GM21737 (cell line): ENCODE measurements at regions not wholly inside any gene's neighbourhood (a gene's known extent, or its start where the extent isn't known, plus 50 kb on each side); places are given as distances from the start of the nearest gene placed in this dataset.
"Not testable (repeated sequence)": the region's sequence is repeated elsewhere in the genome, so short reads cannot be mapped to it uniquely, and the experiment has no call there.

ENCODE experiments used
- ATAC-seq: cut with Tn5 transposase; IDR thresholded peaks from one replicate; pipeline ENCODE4 v1.9.1; 2021; ENCODE audit warnings: mild to moderate bottlenecking, moderate library complexity; ENCODE audit not compliant: unreplicated experiment

DNA sequence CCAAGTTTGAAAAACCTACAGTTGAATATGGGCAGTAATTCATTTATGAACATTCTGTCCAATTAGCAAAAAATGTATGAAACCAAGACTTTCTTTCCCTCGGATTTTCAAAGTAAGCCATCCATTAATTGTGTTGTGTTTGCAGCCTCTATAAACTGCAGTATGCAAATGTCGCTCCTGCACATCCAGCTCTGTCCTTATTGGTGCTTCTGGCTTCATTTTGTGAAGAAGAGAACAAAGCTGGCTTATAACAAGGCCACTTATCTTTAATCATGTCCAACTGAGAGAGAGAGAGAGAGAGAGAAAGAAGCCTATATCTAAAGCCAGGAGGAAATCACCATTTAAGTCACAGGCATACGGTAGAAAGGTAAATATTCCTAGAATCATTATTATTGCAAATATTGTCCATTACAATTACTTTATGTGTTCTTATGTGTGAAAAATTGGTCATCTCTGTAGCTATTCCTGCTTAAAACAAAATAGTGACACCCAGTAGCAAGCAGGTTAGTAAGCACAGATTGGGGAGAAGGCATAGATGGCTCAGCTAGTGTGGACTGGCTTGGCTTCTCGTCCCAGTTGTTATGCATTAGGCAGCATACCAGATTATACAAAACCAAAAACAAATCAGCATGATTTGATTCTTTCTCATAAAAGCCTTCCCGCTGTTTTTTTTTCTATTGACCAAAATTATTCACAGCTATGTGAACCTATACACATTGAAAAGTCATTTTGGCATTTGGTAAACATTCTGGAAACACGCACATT, 726.4 kb upstream of the SOX11 start:
- ATAC-seq, result no peak

DNA sequence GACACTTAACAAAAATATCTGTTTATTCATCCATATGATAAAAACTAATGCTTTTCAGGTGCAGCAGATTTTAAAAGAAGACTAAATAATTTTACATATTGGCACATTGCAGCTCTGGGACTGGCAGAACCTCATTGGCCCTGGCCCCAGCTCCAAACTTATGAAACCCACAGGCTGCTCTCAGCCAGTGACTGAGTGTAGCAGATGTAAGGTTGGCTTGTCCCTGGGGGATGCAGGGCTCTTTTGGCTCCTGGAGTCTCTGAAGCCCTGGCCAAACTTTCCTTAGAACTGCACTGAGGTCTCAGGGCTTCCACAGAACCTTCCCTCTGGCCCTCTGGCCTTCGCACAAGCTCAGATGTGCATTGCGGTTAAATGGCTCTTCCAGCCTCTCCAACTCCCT, 725.0 kb upstream of the SOX11 start:
- no peak for ATAC-seq

DNA sequence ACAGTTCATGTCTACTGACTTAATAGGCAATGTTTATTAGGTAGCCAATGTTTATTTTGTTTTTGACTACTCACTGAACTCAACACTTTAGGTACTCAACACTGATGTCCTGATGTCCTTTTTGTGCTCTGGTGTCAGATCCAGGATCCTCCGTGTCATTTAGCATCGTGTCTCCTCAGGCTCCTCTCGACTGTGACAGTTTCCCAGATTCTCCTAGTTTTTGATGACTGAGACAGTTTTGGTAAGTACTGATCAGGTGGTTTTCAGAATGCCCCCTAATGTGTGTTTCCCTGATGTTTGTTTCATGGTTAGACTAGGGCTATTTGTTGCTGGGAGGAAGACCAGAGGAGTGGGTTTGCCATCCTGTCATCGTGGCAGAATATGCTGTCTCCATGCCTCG, 719.7 kb upstream of the SOX11 start:
- ATAC-seq, result no peak

DNA sequence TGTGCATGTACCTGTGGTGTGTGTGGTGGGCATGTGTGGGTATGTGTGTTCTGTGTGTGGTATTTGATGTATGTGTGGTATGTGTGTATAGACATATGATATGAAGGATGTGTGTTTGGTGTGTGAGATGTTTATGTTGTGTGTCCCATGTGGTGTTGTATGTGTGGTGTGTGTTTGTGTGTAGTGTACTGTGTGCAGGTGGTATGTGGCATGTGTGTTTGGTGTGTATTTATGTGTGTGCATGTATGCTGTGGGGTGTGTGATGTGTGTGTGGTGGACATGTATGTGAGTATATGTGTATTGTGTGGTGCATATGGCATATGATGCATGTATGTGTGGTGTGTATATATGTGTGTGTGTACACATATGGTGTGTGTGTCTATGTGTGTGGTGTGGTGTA, 718.8 kb upstream of the SOX11 start:
- no peak for ATAC-seq

DNA sequence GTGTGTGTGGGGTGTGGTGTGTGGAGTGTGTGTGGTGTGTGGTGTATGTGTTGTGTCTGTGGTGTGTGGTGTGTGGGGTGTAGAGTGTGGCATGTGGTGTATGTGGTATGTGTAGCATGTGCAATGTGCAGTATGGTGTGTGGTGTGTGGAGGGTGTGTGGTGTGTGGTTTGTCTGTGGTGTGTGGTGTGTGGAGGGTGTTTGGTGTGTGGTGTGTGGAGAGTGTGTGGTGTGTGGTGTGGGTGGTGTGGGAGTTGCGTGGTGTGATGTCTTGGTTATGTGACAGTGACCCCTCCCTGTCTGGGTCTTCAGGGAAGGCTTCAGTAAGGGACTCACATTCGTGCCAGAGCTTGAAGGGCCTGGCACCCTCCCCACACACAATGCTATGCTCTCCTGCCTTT, 718.2 kb upstream of the SOX11 start:
- ATAC-seq, result no peak

DNA sequence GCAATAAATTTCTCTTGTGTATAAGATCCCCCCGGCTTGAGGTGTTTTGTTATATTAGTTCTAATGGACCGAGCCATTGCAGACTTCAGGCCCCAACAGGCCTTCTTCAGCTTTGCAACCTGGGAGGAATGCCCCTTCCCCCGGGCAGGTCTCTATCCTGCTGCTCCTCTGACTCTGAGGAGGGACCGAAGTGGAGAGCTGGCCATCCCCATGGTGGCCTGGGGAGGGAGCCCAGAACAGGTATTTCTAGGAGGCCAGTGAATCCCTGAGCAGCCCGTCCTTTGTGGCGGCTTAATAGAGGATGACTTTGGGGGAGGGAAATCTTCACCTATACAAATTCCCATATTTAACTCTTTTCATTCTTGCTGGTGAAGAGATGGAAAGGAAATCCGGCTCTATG, 715.8 kb upstream of the SOX11 start:
- ATAC-seq, result no peak

DNA sequence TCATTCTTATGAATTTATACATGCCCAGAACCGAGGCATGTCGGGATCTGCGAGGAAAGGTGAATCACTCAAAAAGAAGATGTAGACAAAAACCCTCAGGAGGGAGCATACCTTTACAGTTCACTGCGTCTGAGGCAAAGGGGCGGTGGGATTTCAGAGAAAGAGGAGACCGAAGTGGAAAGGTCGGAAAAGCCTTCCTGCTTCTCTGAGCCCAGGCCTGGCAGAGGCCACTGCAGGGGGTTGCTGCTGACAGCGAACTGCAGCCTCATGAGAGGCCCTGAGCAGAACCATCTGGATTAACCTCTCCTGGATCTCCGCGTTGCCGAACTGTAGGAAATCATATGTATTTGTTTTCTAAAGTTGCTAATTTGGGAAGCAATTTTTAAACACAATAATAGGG, 713.1 kb upstream of the SOX11 start:
- no peak for ATAC-seq

DNA sequence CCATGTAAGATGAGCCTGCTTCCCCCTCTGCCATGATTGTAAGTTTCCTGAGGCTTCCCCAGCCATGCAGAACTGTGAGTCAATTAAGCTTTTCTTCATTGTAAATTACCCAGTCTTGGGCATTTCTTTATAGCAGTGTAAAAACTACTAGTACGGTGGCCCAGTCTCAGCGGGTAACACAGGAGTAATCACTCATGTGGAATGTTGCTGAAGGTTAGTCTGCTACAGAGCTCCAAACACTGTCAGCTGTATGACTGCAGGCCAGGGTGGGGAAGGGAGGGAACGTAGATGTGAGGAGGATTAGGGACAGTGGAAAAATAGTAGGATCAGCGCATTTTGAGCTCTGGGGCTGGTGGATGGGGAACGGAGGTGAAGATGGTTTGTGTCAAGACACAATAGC, 711.2 kb upstream of the SOX11 start:
- no peak for ATAC-seq

DNA sequence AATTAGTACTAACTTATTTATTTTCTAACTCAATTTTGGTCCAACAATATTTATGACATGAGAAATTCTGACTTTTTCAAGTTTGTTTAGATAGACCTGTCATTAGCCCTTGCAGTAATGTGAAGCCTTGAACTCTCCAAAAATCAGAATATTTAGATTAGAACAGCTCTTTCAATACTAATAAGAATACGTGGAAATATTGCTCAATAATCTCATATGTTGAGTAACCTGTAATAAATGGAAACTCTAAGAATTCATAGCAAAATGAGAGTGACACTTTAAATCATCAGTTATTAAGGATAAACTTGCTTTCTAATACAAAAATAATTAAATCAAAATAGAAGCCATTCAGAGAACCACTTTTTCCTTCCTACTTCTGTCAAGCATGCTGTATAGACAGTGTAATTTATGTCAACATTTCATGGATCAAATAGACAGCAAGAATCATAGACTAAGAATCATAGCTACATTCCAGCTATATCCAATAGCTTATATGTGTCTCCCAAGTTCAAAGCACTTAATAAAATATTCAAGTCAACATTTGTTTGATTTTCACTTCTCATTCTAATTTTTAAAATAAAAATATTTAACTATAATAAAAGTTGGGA, 710.3 kb upstream of the SOX11 start:
- ATAC-seq, result no peak

DNA sequence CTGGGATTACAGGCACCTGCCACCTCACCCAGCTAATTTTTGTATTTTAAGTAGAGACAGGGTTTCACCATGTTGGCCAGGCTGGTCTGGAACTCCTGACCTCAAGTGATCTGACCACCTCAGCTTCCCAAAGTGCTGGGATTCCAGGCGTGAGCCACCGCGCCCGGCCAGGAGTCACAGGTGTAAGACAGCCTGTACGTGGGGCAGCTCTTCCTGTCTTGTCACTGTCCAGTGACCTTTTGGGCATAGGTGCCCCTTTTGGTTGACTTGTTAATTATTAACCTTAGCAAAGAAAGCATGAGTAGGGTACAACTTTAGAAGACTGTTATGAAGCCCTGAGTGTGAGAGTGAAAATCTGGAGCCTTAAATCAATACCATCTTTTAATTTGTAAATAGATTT, 703.7 kb upstream of the SOX11 start:
- ATAC-seq, result not testable (repeated sequence)

DNA sequence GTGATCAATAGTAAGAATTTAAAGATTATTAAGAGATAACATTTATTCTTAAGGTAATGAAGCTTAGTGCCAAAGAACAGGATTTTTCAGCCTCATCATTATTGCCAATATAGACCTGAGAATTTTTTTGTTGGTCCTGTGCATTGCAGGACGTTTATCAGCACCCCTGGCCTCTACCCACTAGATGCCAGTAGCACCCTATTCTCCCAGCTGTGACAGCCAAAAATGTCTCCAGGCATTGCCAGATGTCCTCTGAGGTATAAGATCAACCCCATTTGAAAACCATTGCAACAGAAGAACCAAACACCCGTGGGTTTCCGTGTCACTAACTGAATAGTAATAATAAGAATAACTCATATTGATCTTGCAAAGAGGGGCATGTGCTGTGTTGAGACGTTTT, 700.0 kb upstream of the SOX11 start:
- no peak for ATAC-seq

DNA sequence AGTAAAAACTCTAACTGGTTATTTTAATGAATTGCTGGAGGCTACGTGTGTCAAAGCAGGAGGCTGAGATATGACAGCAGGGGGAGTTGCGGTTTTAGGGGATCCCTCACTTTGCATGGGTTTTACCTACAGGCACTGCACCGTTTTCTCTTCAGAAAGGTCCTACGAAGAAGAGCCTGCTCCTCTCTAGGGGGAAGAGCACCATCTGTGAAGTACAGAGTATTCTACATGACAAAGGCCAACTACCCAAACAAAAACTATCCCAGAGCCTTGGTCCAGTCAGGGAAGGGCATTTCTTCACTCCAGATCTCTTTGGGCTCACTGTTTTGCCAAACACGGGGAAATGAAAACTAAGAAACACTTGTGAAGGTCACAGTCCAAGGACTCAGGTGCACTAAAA, 696.7 kb upstream of the SOX11 start:
- ATAC-seq, result no peak

DNA sequence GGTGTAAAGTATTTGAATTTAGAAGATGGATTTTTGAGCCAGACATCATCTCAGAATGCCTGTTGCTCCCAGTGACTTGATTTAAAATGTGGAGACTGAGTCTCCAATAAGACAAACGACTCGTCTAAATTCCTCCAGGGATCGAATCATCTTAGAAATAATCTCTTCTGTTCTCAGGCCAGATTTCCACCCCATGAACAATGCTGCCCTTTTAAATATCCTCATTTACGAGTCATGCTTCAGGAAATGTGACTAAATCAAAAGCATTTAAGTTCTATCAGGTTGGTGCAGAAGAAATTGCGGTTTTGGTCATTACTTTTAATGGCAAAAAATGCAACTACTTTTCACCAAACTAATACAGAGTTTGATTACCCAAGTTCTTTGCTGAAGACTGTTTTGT, 684.6 kb upstream of the SOX11 start:
- no peak for ATAC-seq

DNA sequence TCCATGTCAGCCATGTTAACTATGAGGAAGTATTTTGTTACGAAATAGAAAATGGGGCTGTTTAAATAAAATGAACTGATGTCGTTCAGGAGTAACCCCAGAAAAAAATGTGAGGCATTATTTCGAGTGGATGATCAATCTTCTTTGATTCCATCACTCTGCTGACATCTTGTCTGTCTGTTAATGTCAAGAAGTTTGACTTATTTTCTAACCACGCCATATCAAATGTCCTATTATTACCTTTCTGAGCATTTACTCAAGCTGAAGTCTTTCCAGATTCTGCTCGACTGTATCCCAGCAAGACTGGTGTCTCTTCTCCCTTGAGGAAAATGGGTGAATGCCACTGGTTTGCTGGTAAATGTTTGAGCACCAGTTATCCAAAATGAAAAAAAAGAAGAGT, 672.9 kb upstream of the SOX11 start:
- ATAC-seq, result no peak

DNA sequence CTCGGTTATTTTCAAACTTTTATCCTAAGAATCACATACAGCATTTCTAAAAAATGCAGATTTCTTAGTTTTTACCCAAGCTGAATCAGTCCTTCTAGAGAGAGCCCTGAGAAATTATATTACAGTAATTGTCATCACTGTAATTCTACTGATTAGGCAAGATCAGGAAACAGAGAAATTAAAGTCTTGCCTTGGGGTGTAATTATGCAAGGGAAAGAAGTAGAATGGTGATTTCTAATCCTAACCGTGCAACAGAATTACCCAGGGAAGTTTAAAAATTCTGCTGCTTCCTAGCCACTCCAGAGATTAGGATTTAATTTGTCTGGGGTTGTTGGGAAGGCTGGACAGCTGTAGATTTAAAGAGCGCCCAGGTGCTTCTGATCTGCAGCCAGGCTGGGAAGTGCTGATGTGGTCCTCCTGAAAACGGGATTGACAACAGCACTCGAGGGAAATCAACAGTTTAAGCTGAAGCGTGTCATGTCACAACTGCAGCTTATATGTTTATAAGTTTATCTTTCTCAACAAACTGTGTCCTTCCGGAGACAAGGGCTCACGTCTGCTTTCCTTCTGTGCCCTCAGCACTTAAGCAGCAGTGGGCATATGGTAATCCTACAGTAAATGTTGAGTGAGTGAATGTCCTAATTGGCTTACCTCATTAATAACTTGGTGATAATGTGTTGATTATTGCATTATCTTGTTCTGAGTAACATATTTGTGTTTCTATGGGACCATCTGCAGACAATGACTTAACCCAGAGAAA, 671.9 kb upstream of the SOX11 start:
- ATAC-seq, result no peak

DNA sequence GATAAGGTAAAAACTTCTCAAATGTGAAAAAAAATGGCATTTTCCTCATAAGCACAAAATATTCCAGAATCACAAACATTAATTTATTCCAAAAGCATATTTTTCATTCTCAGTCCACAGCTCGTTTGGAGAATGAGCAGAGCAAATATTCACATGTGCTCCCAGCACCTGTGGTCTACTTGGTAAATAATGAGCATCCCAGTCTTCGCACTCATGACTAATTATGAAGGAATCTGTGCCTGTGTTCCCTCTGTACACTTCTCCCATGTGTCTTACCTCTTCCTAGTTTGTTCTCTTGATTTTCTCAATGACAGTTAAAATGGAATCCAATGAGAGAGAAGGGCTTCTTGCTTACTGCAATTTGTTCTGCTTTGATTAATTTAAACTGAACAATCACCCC, 671.0 kb upstream of the SOX11 start:
- ATAC-seq, result no peak

DNA sequence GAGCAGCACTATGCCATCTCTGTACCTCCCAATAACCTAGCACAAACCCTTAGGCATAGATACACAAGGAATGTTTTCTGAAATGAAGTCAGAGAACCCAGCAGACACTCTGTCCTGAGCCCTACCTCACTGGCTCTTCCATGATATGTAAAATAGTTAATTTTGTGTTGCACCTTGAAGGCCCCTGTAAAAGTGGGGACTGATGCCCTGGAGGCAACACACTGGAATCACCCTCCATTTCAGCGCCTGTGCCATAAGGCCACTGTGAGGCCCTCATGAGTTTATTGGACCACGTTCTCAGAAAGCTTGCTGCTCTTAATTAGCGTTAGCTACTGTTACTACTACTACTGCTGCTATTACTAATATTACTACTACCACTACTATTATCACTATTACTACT, 670.1 kb upstream of the SOX11 start:
- no peak for ATAC-seq

DNA sequence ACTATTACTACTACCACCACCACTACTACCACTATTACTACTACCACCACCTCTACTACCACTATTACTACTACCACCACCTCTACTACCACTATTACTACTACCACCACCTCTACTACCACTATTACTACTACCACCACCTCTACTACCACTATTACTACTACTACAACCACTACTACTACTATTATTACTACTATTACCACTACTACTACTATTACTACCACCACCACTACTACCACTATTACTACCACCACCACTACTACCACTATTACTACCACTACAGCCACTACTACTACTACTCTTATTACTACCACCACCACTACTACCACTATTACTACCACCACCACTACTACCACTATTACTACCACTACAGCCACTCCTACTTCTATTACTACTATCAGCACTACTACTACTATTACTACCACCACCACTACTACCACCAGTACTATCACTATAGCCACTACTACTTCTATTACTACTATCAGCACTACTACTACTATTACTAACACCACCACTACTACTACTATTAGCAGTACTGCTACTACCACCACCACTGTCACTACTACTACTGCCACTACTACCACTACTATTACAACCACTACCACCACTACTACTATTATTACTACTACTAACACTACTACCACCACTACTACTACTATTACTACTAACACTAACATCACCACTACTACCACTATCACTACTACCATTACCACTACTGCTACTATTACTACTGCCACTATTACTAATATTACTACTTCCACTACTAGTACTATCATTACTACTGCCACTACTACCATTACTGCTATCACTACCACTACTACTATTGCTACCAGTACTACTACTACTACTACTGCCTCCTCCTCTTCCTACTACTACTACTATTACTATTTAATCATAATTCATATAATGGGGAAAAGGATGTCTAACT, 669.2 kb upstream of the SOX11 start:
- ATAC-seq, result not testable (repeated sequence)

DNA sequence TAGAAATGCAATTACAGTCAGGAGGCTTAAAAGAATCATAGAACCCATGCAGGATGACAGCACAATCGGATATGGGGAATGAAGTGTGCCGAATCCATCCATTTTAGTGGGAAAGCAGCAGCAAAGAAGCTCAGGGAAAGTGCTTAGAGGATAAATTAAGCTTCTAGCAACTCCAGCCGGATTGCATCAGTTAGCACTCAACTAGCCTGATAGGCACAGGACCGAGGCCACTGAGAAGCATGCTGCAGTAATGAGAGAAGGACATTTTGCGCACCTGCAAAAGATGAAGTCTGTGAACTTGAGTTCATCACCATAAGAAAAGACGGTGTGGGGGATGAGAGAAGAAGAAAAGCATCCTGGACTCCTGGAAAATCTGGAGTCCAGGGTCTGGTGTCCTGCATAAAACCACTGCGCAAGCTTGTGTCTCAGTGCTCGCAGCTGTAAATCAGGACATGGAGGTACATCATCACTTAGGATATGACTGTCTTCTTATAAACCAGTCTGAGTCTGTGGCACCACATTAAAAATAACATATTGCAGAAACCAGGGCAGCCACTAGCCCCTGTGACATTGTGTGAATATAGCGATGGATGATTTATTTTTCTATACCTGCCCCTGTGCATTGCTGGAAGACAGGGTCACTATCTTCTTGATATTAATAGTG, 665.5 kb upstream of the SOX11 start:
- ATAC-seq, result no peak

DNA sequence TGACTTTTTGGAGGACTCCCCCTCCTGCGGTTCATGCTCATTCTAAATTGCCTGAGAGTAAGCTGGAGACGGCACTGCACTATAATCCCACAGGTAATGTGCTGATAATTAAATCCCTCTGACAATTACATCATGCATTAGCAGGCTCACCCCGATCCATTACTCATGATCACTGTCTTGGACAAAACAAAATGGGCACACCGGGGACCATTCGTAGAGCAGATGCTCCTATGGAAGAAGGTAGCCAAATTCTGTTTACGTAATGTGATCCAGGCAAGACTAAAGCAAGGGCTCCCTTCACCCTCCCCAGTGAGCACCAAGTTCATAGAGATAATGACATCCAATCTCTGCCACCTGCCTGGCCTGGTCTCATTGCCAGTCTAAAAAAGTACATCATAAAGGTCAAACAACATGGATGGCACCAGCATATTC, 657.1 kb upstream of the SOX11 start:
- no peak for ATAC-seq

DNA sequence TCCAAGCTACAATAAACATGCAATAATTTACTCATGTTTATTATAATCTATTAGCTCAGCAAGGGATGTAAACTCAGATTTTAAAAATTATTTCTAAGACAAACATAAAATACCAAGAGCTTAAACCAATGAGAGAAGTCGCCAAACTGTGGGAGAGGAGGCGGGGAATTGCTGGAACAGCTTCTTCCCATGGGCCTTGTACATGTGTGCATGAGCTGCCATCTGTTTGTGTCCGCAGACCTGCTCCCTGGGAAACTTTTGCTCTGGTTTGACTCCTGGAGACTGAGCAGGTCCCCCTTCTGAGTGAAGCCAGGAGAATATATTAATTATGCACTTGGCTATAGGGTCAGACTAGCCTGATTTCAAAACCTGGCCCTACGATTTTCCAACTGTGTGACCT, 655.9 kb upstream of the SOX11 start:
- no peak for ATAC-seq
